OCI-LY1 (cell line): ENCODE measurements at regions not wholly inside any gene's neighbourhood (a gene's known extent, or its start where the extent isn't known, plus 50 kb on each side); places are given as distances from the start of the nearest gene placed in this dataset.

Experiments
- EZH2 ChIP-seq: fragments of 200-600 bp; sonication (generic), shearing (Covaris generic); IDR thresholded peaks from 2 replicates; pipeline ENCODE4 v1.8.0; 2017; ENCODE audit warnings: borderline replicate concordance, mixed run types, mild to moderate bottlenecking, antibody characterized with exemption, low read length, moderate library complexity, mixed read lengths
- TF ChIP-seq, protein P1 (sequence below): fragments of 200-600 bp; sonication (generic), shearing (Covaris generic); IDR thresholded peaks from 2 replicates; pipeline ENCODE4 v1.5.1; 2017; ENCODE audit warnings: mild to moderate bottlenecking, antibody characterized with exemption, low read length, moderate library complexity, mixed read lengths

- TF ChIP-seq, protein P1, sequence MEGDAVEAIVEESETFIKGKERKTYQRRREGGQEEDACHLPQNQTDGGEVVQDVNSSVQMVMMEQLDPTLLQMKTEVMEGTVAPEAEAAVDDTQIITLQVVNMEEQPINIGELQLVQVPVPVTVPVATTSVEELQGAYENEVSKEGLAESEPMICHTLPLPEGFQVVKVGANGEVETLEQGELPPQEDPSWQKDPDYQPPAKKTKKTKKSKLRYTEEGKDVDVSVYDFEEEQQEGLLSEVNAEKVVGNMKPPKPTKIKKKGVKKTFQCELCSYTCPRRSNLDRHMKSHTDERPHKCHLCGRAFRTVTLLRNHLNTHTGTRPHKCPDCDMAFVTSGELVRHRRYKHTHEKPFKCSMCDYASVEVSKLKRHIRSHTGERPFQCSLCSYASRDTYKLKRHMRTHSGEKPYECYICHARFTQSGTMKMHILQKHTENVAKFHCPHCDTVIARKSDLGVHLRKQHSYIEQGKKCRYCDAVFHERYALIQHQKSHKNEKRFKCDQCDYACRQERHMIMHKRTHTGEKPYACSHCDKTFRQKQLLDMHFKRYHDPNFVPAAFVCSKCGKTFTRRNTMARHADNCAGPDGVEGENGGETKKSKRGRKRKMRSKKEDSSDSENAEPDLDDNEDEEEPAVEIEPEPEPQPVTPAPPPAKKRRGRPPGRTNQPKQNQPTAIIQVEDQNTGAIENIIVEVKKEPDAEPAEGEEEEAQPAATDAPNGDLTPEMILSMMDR, result no peak
- no peak for TF ChIP-seq EZH2
These were observed 247.1 kb upstream of the SALL3 start for GRCh38 chr18:78732273-78733210.
